HCT116 (cell line): ENCODE measurements at regions not wholly inside any gene's neighbourhood (a gene's known extent, or its start where the extent isn't known, plus 50 kb on each side); places are given as distances from the start of the nearest gene placed in this dataset.

ENCODE experiments used
- ATAC-seq: fragments of 200-7000 bp; cut with Tn5 transposase; 2 replicates; pipeline ENCODE4 v1.9.1; 2020; ENCODE audit warnings: mild to moderate bottlenecking, moderate library complexity
- BruUV-seq: library from RNA; stranded (reverse); fragments of 400-500 nt; replicated peaks from 2 replicates; lab custom pipeline; 2021; lab: Mats Ljungman, UMichigan
- CTCF ChIA-PET: fragments of 300-600 bp; sonication (Branson Sonifier 250); formaldehyde crosslinking; loops from one replicate; lab custom pipeline; 2021; ENCODE audit warnings: antibody characterized with exemption; lab: Charles Lee
- POLR2A ChIA-PET: fragments of 300-600, 350-600 bp; sonication (Branson Sonifier 250); formaldehyde crosslinking; loops from one replicate; lab custom pipeline; 2021; ENCODE audit warnings: antibody characterized with exemption; lab: Charles Lee
- RAD21 ChIA-PET, 2 experiments: fragments of 300-600 bp; sonication (Branson Sonifier 250); formaldehyde crosslinking; loops; one replicate each; lab custom pipeline; 2023; ENCODE audit warnings: low total read pairs in 2 of 2; ENCODE audit not compliant: uncharacterized antibody in 2 of 2, unreplicated experiment in 2 of 2, low non-redundant PET in 1 of 2; lab: Charles Lee
- DNase-seq: peaks from one replicate; pipeline ENCODE4 v3.0.0-alpha.2; 2010; ENCODE audit warnings: low read depth, low spot score
- H2AFZ ChIP-seq: fragments of 200-600 bp; shearing (Covaris generic), sonication (generic); 2 replicates; pipeline ENCODE4 v1.6.1; 2017; ENCODE audit warnings: low read depth, mixed run types, mixed read lengths, antibody characterized with exemption, low read length; ENCODE audit not compliant: poor library complexity, severe bottlenecking
- H3K27ac ChIP-seq: 2 replicates; pipeline ENCODE4 v1.5.1; 2012; ENCODE audit warnings: low read depth, low read length
- H3K27me3 ChIP-seq: fragments of 200-600 bp; sonication (generic); 2 replicates; pipeline ENCODE4 v1.6.1; 2016; ENCODE audit warnings: mixed run types, low read length, mixed read lengths; ENCODE audit not compliant: insufficient read depth
- H3K36me3 ChIP-seq, 2 experiments: fragments of 200-500 bp in 1 of 2; fragments of 200-600 bp in 1 of 2; sonication (Bioruptor generic) in 1 of 2; sonication (generic) in 1 of 2; 2 replicates each; pipeline versions ENCODE4 v1.5.1 to v1.6.1; 2014 to 2016; ENCODE audit warnings: low read length in 2 of 2, inconsistent platforms in 1 of 2, mixed read lengths in 1 of 2, mixed run types in 1 of 2; ENCODE audit not compliant: insufficient read depth in 2 of 2, control insufficient read depth in 1 of 2
- H3K4me1 ChIP-seq, 2 experiments: fragments of 200-600 bp in 1 of 2; sonication (generic) in 1 of 2; 2 replicates each; pipeline versions ENCODE4 v1.5.1 to v1.6.1; 2012 to 2017; ENCODE audit warnings: low read length in 2 of 2, inconsistent platforms in 1 of 2, mild to moderate bottlenecking in 1 of 2, mixed read lengths in 1 of 2, mixed run types in 1 of 2, moderate library complexity in 1 of 2; ENCODE audit not compliant: insufficient read depth in 2 of 2, control insufficient read depth in 1 of 2
- H3K4me2 ChIP-seq: fragments of 200-600 bp; sonication (generic); 2 replicates; pipeline ENCODE4 v1.6.1; 2017; ENCODE audit warnings: mixed run types, low read length, mixed read lengths
- H3K4me3 ChIP-seq, 2 experiments: fragments of 200-600 bp in 1 of 2; sonication (generic) in 1 of 2; replicated peaks in 1 of 2; 2 replicates each; pipeline ENCODE4 v1.5.1; 2011 to 2016; ENCODE audit warnings: low read length in 2 of 2, control low read depth in 1 of 2, low read depth in 1 of 2, mild to moderate bottlenecking in 1 of 2, mixed read lengths in 1 of 2, mixed run types in 1 of 2
- H3K79me2 ChIP-seq: fragments of 200-600 bp; sonication (generic); 2 replicates; pipeline ENCODE4 v1.6.1; 2017; ENCODE audit warnings: mild to moderate bottlenecking, mixed run types, low read length, moderate library complexity, mixed read lengths; ENCODE audit not compliant: insufficient read depth
- H3K9ac ChIP-seq: fragments of 200-600 bp; sonication (generic); 2 replicates; pipeline ENCODE4 v1.6.1; 2016; ENCODE audit warnings: low read length, mixed read lengths
- H3K9me2 ChIP-seq: fragments of 200-600 bp; sonication (generic), shearing (Covaris generic); 2 replicates; pipeline ENCODE4 v1.6.1; 2017; ENCODE audit warnings: mixed run types, mild to moderate bottlenecking, moderate library complexity; ENCODE audit not compliant: insufficient read depth
- H3K9me3 ChIP-seq, 2 experiments: fragments of 200-500 bp in 1 of 2; fragments of 200-600 bp in 1 of 2; sonication (Bioruptor generic) in 1 of 2; sonication (generic) in 1 of 2; 2 replicates each; pipeline ENCODE4 v1.6.1; 2014 to 2017; ENCODE audit warnings: low read length in 2 of 2, mixed read lengths in 2 of 2, inconsistent platforms in 1 of 2, low read depth in 1 of 2, mild to moderate bottlenecking in 1 of 2, mixed run types in 1 of 2, moderate library complexity in 1 of 2; ENCODE audit not compliant: control insufficient read depth in 1 of 2, insufficient read depth in 1 of 2
- H4K20me1 ChIP-seq: fragments of 200-600 bp; sonication (generic), shearing (Covaris generic); 2 replicates; pipeline ENCODE4 v1.6.1; 2017; ENCODE audit warnings: mixed run types, mild to moderate bottlenecking, moderate library complexity; ENCODE audit not compliant: insufficient read depth
- CBX3 ChIP-seq: IDR thresholded peaks from 2 replicates; pipeline ENCODE4 v1.6.1; 2012; ENCODE audit warnings: low read depth
- CEBPB ChIP-seq: IDR thresholded peaks from 2 replicates; pipeline ENCODE4 v1.6.1; 2012; ENCODE audit warnings: low read depth
- CTCF ChIP-seq, 3 experiments: fragments of 200-600 bp in 1 of 3; sonication (generic) in 1 of 3; IDR thresholded peaks in 2 of 3; conservative IDR thresholded peaks in 1 of 3; 2 replicates each; pipeline ENCODE4 v1.5.1; 2012 to 2017; ENCODE audit warnings: low read depth in 2 of 3, low read length in 2 of 3, antibody characterized with exemption in 1 of 3, borderline replicate concordance in 1 of 3, control low read depth in 1 of 3, mild to moderate bottlenecking in 1 of 3, mixed read lengths in 1 of 3, mixed run types in 1 of 3, moderate library complexity in 1 of 3; ENCODE audit not compliant: insufficient read depth in 1 of 3
- ELF1 ChIP-seq: IDR thresholded peaks from 2 replicates; pipeline ENCODE4 v1.6.1; 2012; ENCODE audit warnings: low read depth, borderline replicate concordance
- EZH2 ChIP-seq: fragments of 200-600 bp; sonication (generic); IDR thresholded peaks from 2 replicates; pipeline ENCODE4 v1.6.1; 2017; ENCODE audit warnings: antibody characterized with exemption, mixed run types
- EZH2phosphoT487 ChIP-seq: fragments of 200-600 bp; IDR thresholded peaks from 2 replicates; pipeline ENCODE4 v1.6.1; 2018; ENCODE audit warnings: antibody characterized with exemption, borderline replicate concordance
- FOSL1 ChIP-seq: IDR thresholded peaks from 2 replicates; pipeline ENCODE4 v1.6.1; 2012; ENCODE audit warnings: low read depth
- JUND ChIP-seq: IDR thresholded peaks from 2 replicates; pipeline ENCODE4 v1.6.1; 2012
- POLR2A ChIP-seq: IDR thresholded peaks from 2 replicates; pipeline ENCODE4 v1.7.0; 2011; ENCODE audit warnings: borderline replicate concordance; ENCODE audit not compliant: insufficient read depth, insufficient read length; ENCODE audit errors: extremely low read depth
- POLR2AphosphoS5 ChIP-seq: IDR thresholded peaks from 2 replicates; pipeline ENCODE4 v1.6.1; 2011; ENCODE audit warnings: mild to moderate bottlenecking, low read depth, low read length, moderate library complexity
- RAD21 ChIP-seq: IDR thresholded peaks from 2 replicates; pipeline ENCODE4 v1.6.1; 2012; ENCODE audit warnings: low read depth, mild to moderate bottlenecking
- SIN3A ChIP-seq: IDR thresholded peaks from 2 replicates; pipeline ENCODE4 v1.6.1; 2012; ENCODE audit warnings: low read depth
- SP1 ChIP-seq: IDR thresholded peaks from 2 replicates; pipeline ENCODE4 v1.6.1; 2012; ENCODE audit warnings: low read depth
- SRF ChIP-seq: IDR thresholded peaks from 2 replicates; pipeline ENCODE4 v1.6.1; 2012; ENCODE audit warnings: low read depth
- TCF7L2 ChIP-seq: IDR thresholded peaks from 2 replicates; pipeline ENCODE4 v1.7.0; 2011; ENCODE audit warnings: borderline replicate concordance, inconsistent platforms; ENCODE audit not compliant: insufficient read depth, insufficient read length; ENCODE audit errors: extremely low read depth
- ZBTB33 ChIP-seq: IDR thresholded peaks from 2 replicates; pipeline ENCODE4 v1.6.1; 2011; ENCODE audit warnings: mild to moderate bottlenecking, low read length, moderate library complexity; ENCODE audit not compliant: insufficient replicate concordance; ENCODE audit errors: extremely low read depth
- ZFX ChIP-seq: fragments of 450-650 bp; IDR thresholded peaks from 2 replicates; pipeline ENCODE4 v1.6.1; 2017
- ZNF274 ChIP-seq: fragments of 200-500 bp; sonication (Bioruptor generic); IDR thresholded peaks from 2 replicates; pipeline ENCODE4 v1.6.1; 2014; ENCODE audit warnings: mild to moderate bottlenecking, low read depth, low read length, inconsistent platforms
- intact Hi-C: fragments of 100-400 bp; cut with micrococcal nuclease; formaldehyde crosslinking; loops from 2 replicates; pipeline ENCODE4 v1.10.0; 2022

- RAD21 ChIA-PET = no interaction called here
These were observed 111.7 kb upstream of the TNP1 start for GRCh38 chr2:216971593-216971992.

More at GRCh38 chr2:216971593-216971992, 111.7 kb upstream of the TNP1 start:
- no TSS peak for BruUV-seq
- ATAC-seq = no peak
- no peaks in the 10 kb centered on the region for H3K9me3 ChIP-seq
- no peak for TF ChIP-seq POLR2AphosphoS5
- no peak for TF ChIP-seq FOSL1
- TF ChIP-seq JUND = no peak
- no peak for TF ChIP-seq TCF7L2
- no peak for TF ChIP-seq SIN3A
- TF ChIP-seq ZBTB33 = no peak
- TF ChIP-seq SP1 = no peak
- TF ChIP-seq ZFX = no peak
- TF ChIP-seq CTCF (IDR thresholded peaks at IDR 0.05 in 2 of 3, conservative IDR thresholded peaks at IDR 0.05 in 1 of 3; ENCODE audit: borderline replicate concordance in 1 of 3, insufficient read depth in 1 of 3, low read depth in 2 of 3, low read length in 2 of 3) = no peak
- no peak for TF ChIP-seq CBX3
- TF ChIP-seq EZH2 = no peak
- no peak for TF ChIP-seq CEBPB
- TF ChIP-seq POLR2A = no peak
- TF ChIP-seq SRF = no peak
- no peak for TF ChIP-seq ZNF274
- no peak for TF ChIP-seq ELF1
- TF ChIP-seq RAD21 = no peak
- no peak for TF ChIP-seq EZH2phosphoT487
- no peaks in the 10 kb centered on the region for H3K79me2 ChIP-seq
- H3K27me3 ChIP-seq = peaks cover 52% of the 10 kb centered on the region
- ChIA-PET CTCF (no interaction called here), POLR2A (no interaction called here)
- H2AFZ ChIP-seq = no peak overlapping the region
- no peak for DNase-seq
- no peaks in the 10 kb centered on the region for H3K4me1 ChIP-seq
- no peaks in the 10 kb centered on the region for H3K36me3 ChIP-seq
- H3K4me3 ChIP-seq = no peak overlapping the region
- H3K27ac ChIP-seq = no peak overlapping the region
- no peaks in the 10 kb centered on the region for H3K9me2 ChIP-seq
- intact Hi-C loops = no loop called here
- no peak overlapping the region for H3K4me2 ChIP-seq
- no peak overlapping the region for H3K9ac ChIP-seq
- no peaks in the 10 kb centered on the region for H4K20me1 ChIP-seq
